DMS53 treated with DMSO at 0.1 percent for 48 hours (cell line): ENCODE measurements at regions not wholly inside any gene's neighbourhood (a gene's known extent, or its start where the extent isn't known, plus 50 kb on each side); places are given as distances from the start of the nearest gene placed in this dataset.
A peak's percentile ranks its signal among the peaks of the same experiment; 100 is the strongest.

ENCODE experiments used
- DNase-seq: peaks from one replicate; lab custom pipeline; 2025; ENCODE audit not compliant: unreplicated experiment; lab: John Stamatoyannopoulos, UW

DNA sequence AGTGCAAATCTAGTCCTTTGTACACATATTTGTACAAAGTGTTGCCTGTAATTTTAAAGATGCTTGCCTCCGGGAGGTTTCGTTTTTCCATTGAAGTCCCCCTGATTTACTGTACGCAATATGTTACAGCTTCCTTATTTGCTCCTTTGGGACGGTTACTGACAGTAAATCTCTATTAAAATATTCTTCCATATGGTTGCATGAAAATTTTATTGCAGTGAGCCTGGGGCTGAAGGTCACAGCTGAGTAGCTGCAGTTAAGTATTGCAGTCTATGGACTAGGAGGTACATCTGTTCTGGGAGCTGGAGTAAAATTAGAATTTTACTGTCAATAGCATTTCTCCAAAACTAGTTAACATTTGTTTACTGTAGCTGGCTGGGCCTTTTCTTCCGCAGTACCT is 119.2 kb downstream of the ETAA1 start:
- no peak for DNase-seq

DNA sequence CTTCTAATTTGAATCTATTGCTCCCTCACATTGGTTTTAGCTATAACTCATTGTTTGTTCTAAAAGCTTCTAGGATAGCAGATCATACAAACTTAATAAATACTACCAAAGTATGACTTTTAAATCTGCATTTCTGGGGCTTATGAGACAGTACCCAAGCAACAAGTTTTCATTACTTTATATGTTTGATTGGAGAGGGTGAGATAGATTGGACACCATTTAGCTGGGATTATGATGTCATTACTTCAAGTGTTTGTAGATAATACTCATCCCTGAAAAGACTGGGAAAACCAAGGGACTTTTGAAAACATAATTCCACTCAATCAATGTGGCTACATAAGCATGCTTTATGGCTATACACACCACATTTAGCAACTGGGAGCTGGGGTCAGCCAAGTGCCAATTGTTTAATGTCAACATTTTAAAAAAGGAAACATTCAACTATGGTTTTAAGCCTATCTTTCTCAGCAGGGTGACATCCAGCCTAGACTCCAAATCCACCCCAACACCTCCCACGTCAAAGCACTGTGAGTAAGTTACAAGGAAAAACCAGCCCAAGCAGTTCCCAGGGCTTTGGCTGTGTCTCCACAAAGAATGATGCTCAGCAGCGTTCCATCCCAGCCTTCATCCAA is 119.9 kb downstream of the ETAA1 start:
- no peak for DNase-seq

DNA sequence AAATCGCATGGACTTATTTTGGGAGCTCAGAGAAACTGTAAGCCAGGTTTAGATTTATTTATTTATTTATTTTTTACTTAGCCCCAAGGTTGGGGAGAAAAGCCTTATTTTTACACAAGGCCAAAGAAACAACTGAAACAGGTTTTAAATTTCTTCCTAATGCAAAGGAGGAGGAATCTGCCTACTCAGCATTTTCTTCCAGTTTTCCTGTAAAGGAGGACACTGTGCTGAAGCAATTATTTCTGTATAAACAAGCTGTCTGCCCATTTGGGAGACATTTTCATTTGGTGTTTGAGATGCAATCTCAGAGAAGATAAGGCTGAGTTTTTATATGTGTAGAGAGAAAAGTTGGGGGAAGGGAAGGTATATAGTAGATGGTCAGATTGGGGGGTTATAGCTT is 125.0 kb downstream of the ETAA1 start:
- no peak for DNase-seq

DNA sequence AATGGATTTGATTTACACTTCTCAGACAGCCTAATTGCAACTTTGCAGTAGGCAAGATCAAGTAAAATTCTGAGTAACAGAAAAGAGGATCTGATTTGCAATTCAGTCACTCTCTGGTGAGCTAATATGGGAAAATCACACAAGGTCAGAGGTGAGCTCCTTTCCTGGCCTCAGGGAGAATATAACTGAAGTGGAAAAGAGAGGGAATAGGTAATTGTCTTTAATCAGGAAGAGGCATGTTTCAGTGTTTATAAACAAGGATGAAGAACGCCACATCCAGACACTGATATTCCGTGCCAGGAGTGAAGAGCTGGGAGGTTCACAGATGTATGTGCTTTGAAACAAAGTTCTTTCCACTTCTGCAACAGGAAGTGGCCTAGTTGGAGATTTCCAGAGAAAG is 127.1 kb downstream of the ETAA1 start:
- no peak for DNase-seq

DNA sequence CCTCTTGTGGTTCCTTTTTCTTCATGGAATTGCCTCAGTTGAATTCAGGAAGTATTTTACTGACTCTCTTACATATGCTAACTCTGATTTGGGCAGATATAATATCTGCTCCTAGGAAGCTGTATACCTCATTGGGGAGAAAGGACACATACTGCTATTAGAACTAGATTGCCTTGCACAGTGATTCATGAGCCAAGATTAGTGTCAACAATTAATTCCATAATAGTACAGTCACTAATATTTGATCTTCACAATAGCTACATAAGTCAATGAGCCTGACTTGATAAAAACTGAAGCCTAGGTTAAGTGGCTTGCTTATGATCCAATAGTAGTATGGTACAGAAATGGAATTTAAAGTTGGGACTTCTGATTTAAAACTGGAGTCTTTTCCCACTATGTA is 127.6 kb downstream of the ETAA1 start:
- DNase-seq: no peak

DNA sequence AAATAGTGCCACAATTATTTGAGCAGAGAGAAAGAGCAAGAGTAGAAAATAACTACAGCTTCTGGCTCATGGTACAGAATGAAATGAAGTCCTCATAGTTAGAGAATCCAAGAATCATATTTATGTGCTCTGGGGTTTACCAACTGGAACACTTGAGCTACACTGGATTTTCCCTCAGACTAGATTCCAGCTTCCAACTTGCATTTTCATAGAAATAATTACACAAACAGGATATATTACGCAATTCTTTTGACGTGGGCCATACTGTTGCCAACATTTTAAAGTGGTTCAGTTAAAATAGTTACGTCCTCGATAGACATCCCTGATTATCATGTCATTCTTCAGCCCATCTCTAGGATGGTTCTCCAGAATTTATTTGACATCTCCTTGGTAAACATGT is 129.2 kb downstream of the ETAA1 start:
- DNase-seq: no peak

DNA sequence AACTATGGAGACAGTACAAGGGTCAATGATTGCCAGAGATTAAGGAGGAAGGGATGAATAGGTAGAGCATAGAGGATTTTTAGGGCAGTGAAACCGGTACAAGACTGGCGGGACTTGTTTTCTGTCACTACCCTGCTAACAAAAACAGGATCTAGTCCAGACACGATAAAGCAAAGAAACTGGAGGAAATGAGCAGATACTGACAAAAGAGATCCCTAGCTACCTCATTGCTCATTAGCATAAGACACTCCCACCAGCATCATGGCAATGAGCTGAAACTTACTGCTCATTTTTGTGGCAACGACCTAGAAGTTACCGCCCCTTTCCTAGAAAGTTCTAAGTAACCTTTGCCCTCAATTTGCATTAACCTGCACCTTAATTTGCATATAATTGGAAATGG is 131.2 kb downstream of the ETAA1 start:
- no peak for DNase-seq

DNA sequence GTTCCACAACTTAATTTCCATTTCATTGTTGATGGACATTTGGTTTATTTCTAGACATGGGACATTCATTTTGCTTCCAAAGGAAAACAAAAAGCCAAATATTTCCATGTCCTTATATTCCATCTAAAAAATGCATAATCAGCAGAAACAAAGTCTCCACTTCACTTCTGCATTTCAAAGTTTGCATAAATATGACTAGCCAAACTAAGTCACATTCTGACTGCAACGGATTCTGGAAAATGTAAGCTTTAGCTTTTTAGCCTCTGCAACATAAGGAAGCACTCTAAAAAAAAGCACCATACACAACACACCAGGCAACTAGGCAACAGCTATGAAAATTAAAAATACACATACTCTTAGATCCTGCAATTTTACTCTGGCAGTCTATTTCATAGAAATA is 135.3 kb downstream of the ETAA1 start:
- no peak for DNase-seq

DNA sequence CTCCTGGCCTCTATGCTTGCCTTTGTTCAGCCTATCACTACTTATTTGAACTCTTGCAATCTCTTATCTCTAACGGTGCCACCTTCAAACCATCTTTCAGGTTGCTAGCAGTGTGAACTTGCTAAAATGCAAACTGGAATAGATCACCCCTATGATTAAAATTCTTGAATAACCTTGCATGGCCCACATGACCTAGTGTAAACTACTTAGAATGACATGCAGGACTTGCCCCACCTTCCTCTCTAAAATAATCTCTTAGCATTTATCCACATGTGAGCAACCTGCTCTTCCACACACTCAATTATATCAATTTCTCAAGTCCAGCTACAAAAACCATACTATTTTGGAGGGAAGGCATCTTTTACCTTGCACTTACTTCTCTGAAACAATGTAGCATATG is 137.6 kb downstream of the ETAA1 start:
- DNase-seq: no peak

DNA sequence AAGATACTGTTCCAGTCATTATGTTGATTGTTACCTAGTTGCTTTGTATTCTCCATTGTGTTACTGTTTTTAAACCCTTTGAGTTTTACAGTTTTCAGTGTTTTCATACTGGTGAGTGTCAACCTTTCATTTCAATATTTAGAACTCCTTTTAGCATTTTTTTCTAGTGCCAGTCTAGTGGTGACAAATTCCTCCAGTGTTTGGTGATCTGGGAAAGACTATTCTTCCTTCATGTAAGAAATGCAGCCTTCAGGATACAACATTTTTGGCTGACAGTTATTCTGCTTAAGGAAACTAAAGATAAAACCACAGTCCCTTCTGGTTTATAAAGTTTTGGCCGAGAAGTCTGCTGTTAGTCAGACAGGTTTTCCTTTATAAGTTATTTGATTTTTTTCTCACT is 143.8 kb downstream of the ETAA1 start:
- DNase-seq: no peak

DNA sequence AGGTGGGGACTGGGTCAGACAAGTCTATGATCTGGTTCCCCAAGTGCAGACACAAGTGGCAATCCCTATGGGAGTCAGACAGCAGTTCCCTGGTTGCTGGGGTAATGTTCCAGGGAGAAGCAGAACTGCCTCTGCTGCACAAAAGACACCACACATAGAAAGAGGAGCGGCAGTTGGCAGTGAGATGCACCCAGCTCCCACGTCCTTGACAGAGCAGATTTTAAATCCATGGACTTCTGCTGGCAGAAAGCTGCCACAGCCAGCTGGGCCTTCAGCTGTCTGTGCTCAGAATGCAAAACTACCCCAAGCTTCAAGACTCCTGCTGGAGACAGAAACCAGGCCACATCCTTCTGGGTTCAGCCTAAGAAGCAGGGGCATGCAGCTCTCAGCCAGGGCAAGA is 147.2 kb downstream of the ETAA1 start:
- no peak for DNase-seq

DNA sequence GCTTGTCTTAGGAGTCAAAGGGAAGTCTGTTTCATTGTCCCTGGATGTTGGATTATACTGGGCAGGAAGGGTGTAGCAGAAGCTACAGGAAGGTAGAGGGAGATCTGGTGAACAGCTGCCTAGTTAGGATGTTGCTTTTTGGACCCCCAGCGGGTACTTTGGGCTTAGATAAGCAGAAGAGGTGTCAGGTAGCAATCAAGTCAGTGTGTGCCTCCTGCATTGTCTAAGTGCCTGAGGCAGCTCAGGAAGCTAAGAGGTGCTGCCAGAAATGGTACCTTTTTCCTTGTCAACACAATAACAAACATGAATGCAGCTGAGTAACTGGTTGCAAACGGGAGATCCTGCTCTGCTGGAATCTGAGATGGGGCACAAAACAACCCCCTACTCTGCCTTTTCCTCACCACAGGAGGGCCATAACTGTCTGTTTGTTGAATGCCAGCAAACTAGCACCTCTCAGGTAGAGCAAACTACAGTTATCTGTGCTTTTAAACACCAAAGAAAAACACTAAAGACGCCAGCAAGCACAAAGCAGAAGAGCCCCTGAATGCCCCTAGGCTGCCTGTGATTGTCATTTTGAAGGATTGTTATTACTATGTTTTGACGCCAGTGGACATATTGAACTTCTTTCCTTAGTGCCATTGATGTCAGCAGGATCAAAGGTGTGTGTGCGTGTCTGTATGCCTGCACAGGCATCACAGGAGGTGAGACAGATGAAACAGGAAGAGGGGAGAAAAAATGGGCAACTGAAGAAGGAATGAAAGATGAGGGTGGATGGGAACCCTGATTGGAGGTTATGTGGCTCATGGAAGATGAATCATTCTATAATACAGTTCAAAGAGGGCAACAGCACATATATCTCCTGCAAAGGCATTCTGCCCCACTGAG is 151.4 kb downstream of the ETAA1 start:
- DNase-seq: no peak

DNA sequence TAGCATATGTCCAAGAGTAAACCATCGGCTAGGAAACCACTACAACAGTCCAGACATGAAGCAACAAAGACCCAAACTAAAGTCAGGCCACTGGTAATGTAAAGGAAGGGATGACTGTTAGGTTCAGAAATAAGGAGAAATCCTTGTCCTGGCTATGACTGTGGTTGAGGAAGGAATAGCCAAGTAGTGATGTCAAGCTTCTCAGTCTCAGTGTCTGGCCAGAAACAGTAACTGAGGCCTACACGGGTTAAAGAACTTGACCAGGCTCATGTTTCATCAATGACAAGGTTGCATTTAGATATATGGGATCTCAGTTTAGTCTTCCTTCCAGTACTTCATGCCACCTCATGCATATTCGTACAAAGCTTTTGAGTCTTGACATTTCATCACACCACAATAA is 162.0 kb downstream of the ETAA1 start:
- DNase-seq: no peak

DNA sequence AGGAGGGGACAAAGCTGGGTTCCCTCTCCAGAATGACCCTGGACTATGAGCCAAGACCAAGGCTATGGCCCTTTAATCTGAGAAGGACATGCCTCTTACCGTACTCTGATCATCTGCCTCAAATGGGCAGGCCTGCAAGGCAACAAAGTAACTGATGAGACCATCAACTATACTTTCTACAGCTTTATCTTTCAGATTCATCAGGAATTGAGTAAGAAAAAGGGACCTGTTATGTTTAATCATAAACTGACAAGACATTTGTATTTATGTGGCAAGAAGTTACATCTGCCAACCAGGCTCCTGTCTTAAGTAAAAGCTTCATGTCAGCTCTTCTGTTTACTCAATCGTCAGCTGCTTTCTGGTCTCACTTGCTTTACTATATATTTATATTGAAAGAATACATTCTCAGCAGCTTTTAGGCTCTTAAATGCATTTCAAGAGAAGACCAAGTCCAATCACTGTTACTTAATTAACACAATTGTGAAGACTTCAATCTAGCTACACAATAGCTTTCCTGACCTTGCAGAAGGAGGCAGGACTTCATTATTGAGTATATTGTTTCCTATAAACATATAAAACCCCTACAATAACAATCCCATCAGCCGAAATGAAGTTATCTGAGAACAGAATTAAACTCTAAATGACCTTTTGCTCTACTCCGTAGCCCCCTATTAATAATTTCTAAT is 163.8 kb downstream of the ETAA1 start:
- no peak for DNase-seq

DNA sequence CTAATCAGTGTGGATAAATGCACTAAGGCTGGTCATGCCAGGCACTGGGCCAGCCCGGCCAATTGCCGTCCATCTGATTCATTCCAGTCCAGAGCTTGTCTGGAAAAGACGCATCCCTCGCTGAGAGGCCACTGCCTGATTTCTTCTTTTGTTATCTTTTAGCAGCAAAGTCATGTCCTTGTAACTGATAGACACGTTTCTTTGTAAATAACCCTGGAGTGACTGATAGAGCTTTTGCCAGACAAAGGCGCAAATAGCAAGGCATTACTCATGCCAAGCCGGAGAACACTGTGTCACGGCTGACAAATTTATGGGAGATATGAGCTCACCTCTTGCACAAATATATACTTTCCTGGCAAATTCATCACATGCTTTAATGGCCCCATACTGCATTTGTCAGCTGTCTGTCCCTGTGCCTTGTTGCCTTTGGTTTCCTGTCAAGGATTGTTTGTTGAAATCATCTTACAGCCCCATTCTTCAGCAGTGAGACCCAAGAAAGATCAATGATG is 164.4 kb downstream of the ETAA1 start:
- DNase-seq: peak; percentile 15

DNA sequence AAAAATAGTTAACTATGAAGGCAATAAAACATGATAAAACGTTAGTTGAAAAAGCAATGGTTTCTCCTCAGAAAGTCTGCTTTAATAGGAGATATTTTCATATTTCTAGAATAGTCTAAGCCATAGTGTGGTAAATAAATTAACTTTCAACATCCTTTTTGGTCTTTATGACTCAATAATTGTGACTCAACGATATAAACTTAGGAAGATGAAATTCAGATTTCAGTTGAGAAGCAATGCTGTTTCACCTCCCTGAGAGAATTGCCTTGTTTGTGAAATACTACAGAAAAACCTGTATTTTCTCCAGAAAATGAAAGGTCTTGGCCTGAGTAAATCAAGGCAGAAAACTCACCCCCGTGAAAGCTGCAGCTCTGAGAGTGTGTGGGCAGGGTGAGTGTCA is 166.9 kb downstream of the ETAA1 start:
- no peak for DNase-seq

DNA sequence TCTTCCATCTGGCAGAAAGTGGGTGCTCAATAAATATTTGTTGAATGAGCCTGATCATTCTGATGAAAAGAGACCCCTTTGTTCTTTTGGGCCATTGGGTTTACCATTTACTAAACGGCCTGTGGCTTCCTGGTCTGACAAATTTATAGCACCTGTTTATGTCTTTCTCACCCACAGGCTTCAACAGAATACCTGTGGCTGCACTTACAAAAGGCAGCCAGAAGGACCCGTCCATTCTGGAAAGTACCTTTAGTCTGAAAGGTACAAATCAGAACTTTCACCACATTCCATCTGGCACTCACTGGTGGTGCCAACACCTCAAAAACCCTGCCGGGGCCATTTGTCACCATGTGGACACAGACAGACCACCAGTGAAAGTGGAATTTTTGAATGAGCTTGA is 167.5 kb downstream of the ETAA1 start:
- DNase-seq: no peak

DNA sequence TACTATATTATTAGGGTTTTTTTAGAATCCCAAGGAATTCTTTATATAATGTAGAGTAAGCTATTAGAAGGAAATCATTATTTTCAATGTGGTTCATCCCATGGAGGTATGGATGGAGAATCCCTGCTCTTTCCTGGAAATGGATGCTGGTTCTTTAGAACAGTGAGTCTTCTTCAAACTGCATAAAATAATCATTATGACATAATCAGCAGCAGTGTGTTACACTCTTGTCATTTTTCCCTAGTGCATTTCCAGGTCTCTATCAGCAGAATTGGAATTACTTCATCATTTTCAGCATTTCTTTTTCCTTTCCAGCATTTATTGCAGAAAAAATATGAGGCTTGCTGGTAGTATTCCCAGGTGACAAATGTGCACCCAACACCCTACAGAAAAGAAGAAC is 168.1 kb downstream of the ETAA1 start:
- no peak for DNase-seq

DNA sequence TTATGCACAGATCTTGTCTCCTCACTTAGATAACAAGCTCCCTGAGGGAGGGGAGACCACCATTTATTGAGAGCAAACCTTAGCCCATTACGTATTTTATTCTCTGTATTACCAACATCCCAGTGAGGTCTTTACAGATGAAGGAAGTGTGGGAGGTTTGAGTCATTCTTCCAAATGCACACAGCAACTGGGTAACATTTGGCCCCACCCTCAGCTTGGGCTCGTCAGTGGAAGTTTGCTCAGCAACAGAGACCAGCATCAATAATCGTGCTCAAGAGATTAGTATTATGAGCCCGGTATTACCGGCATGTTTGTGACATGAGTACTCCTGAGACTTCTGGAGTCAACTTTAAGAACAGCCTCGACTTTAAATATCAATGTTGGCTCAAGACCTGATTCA is 168.6 kb downstream of the ETAA1 start:
- no peak for DNase-seq

DNA sequence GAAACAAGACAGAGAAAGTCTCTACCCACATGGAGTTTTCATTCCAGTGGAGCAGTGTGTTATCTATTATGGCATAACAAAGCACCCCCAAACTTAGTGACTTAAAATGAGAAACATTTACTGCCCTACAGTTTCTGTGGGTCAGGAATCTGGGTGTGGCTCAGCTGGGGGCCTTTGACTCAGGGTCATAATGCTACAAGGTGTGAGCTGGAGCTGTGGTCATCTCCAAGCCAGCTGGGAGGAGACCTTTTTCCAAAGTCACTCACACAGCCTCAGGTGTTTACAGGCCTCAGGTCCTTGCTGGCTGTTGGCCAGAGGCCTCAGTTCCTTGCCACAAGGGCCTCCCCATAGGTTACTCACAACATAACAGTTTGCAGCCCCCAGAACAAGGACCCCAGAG is 169.2 kb downstream of the ETAA1 start:
- no peak for DNase-seq

DNA sequence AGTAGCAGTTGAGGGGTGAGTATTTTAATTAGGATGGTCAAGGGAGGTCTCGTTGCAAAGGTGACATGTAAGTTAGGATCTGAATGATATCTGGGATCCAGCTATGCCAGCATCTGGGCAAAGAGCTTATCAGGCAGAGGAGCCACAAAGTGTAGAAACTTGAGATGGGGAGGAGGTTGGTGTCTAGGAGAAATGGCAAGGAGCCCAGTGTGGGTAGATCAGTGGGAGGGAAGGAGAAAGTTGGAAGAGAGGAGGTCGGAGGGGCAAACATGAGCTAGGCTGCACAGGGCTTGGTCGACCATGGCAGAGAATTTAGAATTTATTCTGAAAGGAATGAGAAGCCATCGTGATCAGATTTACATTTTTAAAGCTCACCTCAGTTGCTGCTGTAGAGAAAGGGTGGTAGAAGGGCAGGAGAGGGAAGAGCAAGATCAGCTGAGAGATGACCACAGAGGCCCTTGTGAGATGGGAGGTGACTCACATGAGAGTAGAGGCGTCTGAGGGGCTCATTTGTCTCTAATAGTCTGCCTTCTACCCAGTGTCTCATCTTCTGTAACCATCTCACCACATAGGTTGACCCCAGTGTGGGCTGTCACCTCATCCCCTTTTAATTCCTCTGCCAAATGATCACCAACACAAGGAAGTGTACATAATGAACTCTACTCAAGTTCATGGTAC is 170.0 kb downstream of the ETAA1 start:
- no peak for DNase-seq
